ENCODE measurements at regions not wholly inside any gene's neighbourhood (a gene's known extent, or its start where the extent isn't known, plus 50 kb on each side); places are given as distances from the start of the nearest gene placed in this dataset.
"Not testable (repeated sequence)": the region's sequence is repeated elsewhere in the genome, so short reads cannot be mapped to it uniquely, and the experiment has no call there.

DNA sequence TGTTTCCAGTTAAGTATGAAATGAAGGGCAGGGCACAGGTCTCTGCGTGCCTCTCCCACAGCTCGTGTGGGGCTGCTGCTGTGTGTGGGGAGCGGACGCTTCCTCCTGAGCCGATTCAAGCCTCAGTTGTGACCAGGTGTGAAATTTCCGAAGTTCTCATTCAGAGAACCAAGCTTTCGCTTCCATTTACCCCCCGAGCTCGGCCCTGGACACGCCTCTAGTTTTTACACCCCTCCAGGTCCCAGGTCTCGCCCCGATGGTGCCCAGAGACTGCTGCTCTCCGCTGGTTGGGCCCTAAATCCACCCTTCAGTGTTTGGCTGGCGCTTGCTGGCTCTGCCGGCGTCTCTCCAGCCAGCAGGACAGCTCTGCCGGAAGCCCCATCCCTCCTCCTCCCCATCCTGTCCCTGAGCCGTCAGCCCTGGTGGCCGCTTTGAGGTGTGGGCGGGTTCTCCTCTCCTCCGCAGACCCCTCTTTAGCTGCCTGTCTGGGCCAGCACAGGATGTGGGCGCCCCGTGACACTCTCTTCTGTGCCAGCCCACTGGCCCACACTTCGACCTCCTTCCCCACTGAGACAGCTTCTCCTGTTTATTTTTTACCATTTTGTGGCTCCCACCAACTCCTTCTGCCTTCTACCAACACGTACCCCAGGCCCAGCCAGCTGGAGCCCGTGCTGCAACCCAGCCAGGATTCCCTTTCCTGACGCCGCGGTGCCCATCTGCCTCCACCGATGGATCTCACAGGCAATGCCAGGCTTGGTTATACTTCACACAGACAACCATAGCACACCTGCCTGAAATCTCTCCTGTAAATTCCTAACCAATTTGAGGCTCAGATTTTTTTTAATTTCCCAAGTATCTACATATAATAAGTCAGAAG, 142.8 kb downstream of the DLL1 start:
- no peak overlapping the region for H3K4me3 ChIP-seq (ENCODE audit: low read length)
- no peak overlapping the region for H3K27ac ChIP-seq (ENCODE audit: low read depth, low read length)

DNA sequence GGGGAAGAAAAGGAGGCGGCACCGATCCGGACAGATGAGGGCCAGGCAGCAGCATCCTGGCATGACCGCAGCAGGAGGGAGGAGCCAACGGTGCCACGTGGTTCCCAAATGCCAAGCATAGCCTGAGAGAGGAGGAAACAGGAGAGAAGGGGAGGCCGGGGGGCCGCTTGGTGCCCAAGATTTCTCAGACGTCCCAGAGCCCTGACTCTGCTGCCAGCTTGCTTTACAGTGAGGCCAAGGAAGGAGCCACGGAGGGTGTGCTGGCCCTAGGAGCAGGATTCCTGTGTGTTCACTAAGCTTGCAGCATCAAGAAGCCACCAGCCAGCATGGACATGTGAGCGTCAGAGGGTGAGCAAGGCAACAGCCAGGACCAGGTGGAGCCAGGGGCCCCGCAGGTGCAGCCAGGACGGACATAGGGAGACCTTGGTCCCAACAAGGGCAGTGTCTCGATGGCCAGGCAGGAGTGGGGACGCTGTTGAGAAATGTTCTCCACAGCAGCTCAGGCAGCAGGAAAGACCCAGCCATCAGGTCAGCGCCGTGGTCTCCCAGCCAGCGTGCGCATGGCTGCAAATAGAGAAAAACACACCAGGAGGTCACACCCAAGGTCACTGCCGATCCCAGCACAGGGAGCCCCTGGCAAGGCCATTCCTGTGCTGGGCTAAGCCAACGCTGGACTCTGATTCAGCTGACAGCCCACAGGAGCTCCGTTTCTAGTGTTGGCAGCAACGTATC, 143.7 kb downstream of the DLL1 start:
- Histone ChIP-seq H3K4me1 (ENCODE audit: insufficient read depth, low read length) (peaks cover 13% of the 10 kb centered on the region), H3K27me3 (ENCODE audit: insufficient read depth, low read length) (peaks cover 5% of the 10 kb centered on the region; the same call in 1 of the 2 replicates), H3K9ac (ENCODE audit: low read depth, low read length) (no peak overlapping the region), H3K4me3 (ENCODE audit: low read length) (no peak overlapping the region), H3K36me3 (ENCODE audit: insufficient read depth, low read length) (no peaks in the 10 kb centered on the region), H3K27ac (ENCODE audit: low read depth, low read length) (no peak overlapping the region), H3K9me3 (ENCODE audit: insufficient read depth, low read depth, low read length) (no peaks in the 10 kb centered on the region)
- WGBS = 88% methylated on average over 23 of the region's 23 CpGs

More for the DNA sequence above, 142.8 kb downstream of the DLL1 start:
- Histone ChIP-seq H3K36me3 (ENCODE audit: insufficient read depth, low read length) (no peaks in the 10 kb centered on the region), H3K4me1 (ENCODE audit: insufficient read depth, low read length) (peaks cover 21% of the 10 kb centered on the region), H3K27me3 (ENCODE audit: insufficient read depth, low read length) (peaks cover 6% of the 10 kb centered on the region; the same call in 1 of the 2 replicates), H3K9me3 (ENCODE audit: insufficient read depth, low read depth, low read length) (no peaks in the 10 kb centered on the region), H3K9ac (ENCODE audit: low read depth, low read length) (no peak overlapping the region)
- WGBS = 73% methylated on average over 30 of the region's 30 CpGs

DNA sequence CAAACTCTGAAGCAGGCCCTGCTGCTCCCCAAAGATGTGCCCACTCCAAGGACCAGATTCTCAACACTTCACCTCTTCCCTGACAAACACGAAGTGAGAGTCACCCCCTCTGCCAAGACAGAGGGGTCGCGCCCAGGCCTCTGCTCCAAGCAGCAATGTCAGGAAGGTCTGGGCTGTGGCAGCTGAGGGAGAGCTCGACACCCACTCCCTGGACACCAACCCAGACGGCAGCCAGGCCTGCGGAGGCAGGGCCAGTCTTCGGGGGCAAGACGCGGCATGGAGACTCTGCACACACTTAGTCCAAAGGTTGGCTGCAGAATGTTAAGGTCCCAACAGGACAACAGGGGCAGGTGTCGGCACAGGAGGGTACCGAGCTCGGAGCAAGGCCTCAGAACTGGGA, 144.2 kb downstream of the DLL1 start:
- Histone ChIP-seq H3K27ac (ENCODE audit: low read depth, low read length) (no peak overlapping the region), H3K9me3 (ENCODE audit: insufficient read depth, low read depth, low read length) (no peaks in the 10 kb centered on the region), H3K4me1 (ENCODE audit: insufficient read depth, low read length) (peaks cover 7% of the 10 kb centered on the region; the same call in 1 of the 2 replicates), H3K9ac (ENCODE audit: low read depth, low read length) (no peak overlapping the region), H3K36me3 (ENCODE audit: insufficient read depth, low read length) (no peaks in the 10 kb centered on the region), H3K27me3 (ENCODE audit: insufficient read depth, low read length) (no peaks in the 10 kb centered on the region; the same call in 1 of the 2 replicates), H3K4me3 (ENCODE audit: low read length) (no peak overlapping the region)
- 85% methylated on average over 11 of the region's 12 CpGs for WGBS

DNA sequence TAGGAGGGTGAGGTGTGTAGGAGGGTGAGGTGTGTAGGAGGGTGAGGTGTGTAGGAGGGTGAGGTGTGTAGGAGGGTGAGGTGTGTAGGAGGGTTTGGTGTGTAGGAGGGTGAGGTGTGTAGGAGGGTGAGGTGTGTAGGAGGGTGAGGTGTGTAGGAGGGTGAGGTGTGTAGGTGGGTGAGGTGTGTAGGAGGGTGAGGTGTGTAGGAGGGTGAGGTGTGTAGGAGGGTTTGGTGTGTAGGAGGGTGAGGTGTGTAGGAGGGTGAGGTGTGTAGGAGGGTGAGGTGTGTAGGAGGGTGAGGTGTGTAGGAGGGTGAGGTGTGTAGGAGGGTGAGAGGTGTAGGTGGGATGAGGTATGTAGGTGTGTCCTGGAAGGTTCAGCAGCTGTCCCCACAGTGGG, 144.7 kb downstream of the DLL1 start:
- not testable (repeated sequence) for H3K9ac ChIP-seq (ENCODE audit: low read depth, low read length); H3K4me1 ChIP-seq (ENCODE audit: insufficient read depth, low read length); H3K36me3 ChIP-seq (ENCODE audit: insufficient read depth, low read length)

DNA sequence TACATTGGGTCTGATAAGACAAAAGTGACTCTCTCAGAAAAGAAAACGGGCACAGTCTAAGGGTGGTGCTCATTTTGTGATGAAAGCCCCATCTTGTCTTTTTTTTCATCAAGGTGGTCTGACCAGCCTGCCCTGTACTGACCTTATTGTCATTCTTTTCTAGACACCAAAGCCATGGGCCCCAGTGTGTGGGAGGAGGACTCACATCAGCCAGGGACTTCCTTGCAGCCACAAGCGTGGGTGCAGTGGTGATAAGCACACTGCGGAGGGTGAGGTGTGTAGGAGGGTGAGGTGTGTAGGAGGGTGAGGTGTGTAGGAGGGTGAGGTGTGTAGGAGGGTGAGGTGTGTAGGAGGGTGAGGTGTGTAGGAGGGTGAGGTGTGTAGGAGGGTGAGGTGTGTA, 145.2 kb downstream of the DLL1 start:
- WGBS = 93% methylated on average over 3 of the region's 3 CpGs

More for the DNA sequence above, 144.7 kb downstream of the DLL1 start:
- not testable (repeated sequence) for H3K9me3 ChIP-seq (ENCODE audit: insufficient read depth, low read depth, low read length); H3K27ac ChIP-seq (ENCODE audit: low read depth, low read length); H3K27me3 ChIP-seq (ENCODE audit: insufficient read depth, low read length); H3K4me3 ChIP-seq (ENCODE audit: low read length)

DNA sequence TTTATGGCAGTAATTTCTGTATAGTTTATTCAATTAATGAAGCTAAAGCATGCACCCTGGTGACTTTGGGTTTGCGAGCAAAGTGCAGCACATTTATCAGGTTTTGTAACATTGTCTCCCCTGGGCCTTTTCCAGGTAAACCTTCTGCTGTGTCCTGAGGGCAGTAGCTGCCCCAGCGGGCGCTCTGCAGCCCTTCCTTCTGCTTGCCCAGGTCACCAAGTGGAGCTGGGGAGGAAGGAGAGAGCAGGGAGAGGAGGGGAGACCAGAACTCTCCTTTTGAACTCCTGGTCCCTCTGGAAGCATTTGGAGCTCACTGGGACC, 145.6 kb downstream of the DLL1 start:
- H3K27me3 ChIP-seq (ENCODE audit: insufficient read depth, low read length) = no peaks in the 10 kb centered on the region
- H3K9me3 ChIP-seq (ENCODE audit: insufficient read depth, low read depth, low read length) = no peaks in the 10 kb centered on the region
- H3K36me3 ChIP-seq (ENCODE audit: insufficient read depth, low read length) = no peaks in the 10 kb centered on the region
- H3K9ac ChIP-seq (ENCODE audit: low read depth, low read length) = no peak overlapping the region
- no peak overlapping the region for H3K27ac ChIP-seq (ENCODE audit: low read depth, low read length)
- H3K4me1 ChIP-seq (ENCODE audit: insufficient read depth, low read length) = no peaks in the 10 kb centered on the region
- no peak overlapping the region for H3K4me3 ChIP-seq (ENCODE audit: low read length)
- WGBS = 93% methylated on average over 3 of the region's 3 CpGs

More for the DNA sequence above, 145.2 kb downstream of the DLL1 start:
- H3K27me3 ChIP-seq (ENCODE audit: insufficient read depth, low read length); H3K9ac ChIP-seq (ENCODE audit: low read depth, low read length); H3K4me1 ChIP-seq (ENCODE audit: insufficient read depth, low read length); H3K4me3 ChIP-seq (ENCODE audit: low read length); H3K36me3 ChIP-seq (ENCODE audit: insufficient read depth, low read length); H3K27ac ChIP-seq (ENCODE audit: low read depth, low read length); H3K9me3 ChIP-seq (ENCODE audit: insufficient read depth, low read depth, low read length): not testable (repeated sequence)

DNA sequence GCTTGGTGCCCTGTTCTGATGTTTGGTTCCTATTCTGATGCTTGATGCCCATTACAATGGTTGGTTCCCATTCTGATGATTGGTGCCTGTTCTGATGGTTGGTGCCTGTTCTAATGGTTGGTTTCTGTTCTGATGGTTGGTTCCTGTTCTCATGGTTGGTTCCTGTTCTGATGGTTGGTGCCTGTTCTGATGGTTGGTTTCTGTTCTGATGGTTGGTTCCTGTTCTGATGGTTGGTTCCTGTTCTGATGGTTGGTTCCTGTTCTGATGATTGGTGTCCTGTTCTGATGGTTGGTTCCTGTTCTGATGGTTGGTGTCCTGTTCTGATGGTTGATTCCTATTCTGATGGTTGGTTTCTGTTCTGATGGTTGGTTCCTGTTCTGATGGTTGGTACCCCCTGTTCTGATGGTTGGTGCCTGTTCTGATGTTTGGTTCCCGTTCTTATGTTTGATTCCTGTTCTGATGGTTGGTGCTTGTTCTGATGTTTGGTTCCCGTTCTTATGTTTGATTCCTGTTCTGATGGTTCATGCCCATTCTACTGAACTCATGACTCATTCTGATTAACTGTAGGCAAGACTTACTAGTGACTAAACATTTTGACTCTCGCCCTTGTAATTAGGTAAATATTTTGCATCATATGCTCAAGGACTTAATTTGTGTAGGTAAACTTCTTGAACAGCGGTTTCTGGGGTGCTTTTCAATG, 146.2 kb downstream of the DLL1 start:
- Histone ChIP-seq H3K27me3 (ENCODE audit: insufficient read depth, low read length) (no peaks in the 10 kb centered on the region), H3K9me3 (ENCODE audit: insufficient read depth, low read depth, low read length) (no peaks in the 10 kb centered on the region), H3K36me3 (ENCODE audit: insufficient read depth, low read length) (no peaks in the 10 kb centered on the region), H3K4me3 (ENCODE audit: low read length) (no peak overlapping the region), H3K27ac (ENCODE audit: low read depth, low read length) (no peak overlapping the region), H3K9ac (ENCODE audit: low read depth, low read length) (no peak overlapping the region), H3K4me1 (ENCODE audit: insufficient read depth, low read length) (no peaks in the 10 kb centered on the region)
- 67% methylated on average over 4 of the region's 4 CpGs for WGBS

DNA sequence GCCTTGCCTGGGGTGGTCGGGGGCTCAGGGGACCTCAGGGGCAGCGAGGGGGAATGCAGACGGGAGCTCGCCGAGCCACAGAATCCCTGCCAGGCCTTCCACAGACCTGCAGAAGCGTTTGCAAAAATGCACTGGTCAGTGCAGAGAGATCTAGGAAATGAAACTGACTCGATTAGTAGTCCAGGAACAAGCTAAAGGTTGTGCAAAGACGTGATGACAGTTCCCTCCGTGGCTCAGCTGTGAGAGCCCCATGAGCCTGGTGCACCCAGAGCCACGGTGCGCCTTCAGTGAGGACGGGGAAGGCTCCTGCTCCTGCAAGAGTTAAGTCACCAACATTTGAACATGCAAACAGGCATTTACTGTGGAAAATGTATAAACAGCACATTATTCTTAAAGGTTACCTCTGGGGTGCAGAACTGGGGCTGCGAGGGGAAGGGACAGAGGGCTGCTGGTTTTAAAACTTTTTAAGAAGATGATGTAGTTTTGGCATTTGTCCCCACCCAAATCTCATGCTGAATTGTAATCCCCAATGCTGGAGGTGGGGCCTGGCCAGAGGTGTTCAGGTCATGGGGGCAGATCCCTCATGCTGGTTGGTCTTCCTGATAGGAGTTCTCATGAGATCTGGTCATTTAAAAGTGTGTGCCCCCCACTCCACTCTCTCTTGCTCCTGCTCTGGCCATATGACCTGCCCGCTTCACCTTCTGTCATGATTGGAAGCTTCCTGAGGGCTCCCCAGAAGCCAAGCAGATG, 147.3 kb downstream of the DLL1 start:
- Histone ChIP-seq H3K27me3 (ENCODE audit: insufficient read depth, low read length) (no peaks in the 10 kb centered on the region), H3K4me3 (ENCODE audit: low read length) (no peak overlapping the region), H3K9me3 (ENCODE audit: insufficient read depth, low read depth, low read length) (no peaks in the 10 kb centered on the region), H3K36me3 (ENCODE audit: insufficient read depth, low read length) (no peaks in the 10 kb centered on the region), H3K27ac (ENCODE audit: low read depth, low read length) (no peak overlapping the region), H3K9ac (ENCODE audit: low read depth, low read length) (no peak overlapping the region), H3K4me1 (ENCODE audit: insufficient read depth, low read length) (no peaks in the 10 kb centered on the region)
- 93% methylated on average over 13 of the region's 14 CpGs for WGBS

DNA sequence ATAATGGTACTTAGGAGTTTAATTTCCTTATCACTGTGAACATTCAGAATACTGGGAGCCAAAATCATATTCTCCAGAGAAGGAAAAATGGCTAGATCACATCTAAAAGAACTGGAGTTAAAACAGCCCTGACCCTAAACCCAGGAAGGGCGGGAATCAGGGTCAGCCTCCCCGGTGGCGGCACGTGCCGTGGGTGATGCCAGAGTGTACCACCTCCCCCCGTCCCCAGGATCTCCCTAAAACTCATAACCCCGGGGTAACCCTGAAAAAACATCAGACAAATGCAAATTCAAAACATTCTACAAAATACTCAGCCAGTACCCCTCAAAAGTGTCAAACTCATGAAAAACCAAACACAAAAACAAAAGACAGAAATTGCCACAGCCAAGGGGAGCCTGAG, 148.3 kb downstream of the DLL1 start:
- H3K27ac ChIP-seq (ENCODE audit: low read depth, low read length) = no peak overlapping the region
- H3K4me3 ChIP-seq (ENCODE audit: low read length) = no peak overlapping the region
- no peaks in the 10 kb centered on the region for H3K36me3 ChIP-seq (ENCODE audit: insufficient read depth, low read length)
- H3K4me1 ChIP-seq (ENCODE audit: insufficient read depth, low read length) = no peaks in the 10 kb centered on the region
- WGBS = 94% methylated on average over 7 of the region's 7 CpGs
- H3K9ac ChIP-seq (ENCODE audit: low read depth, low read length) = no peak overlapping the region
- no peaks in the 10 kb centered on the region for H3K27me3 ChIP-seq (ENCODE audit: insufficient read depth, low read length)
- 0 out of 2 replicates have a peak, but pooled peaks cover under 1% of the 10 kb centered on the region for H3K9me3 ChIP-seq (ENCODE audit: insufficient read depth, low read depth, low read length)

DNA sequence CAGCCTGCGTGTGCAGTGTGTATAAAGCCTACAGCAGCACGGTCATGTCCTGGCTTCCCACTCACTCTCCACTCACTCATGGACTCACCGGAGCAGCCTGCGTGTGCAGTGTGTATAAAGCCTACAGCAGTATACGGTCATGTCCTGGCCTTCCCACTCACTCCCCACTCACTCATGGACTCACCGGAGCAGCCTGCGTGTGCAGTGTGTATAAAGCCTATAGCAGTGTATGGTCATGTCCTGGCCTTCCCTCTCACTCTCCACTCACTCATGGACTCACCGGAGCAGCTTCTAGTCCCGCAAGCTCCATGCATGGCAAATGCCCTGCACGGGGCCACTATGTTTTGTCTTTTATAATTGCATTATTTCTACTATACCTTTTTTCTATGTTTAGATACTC, 149.8 kb downstream of the DLL1 start:
- H3K36me3 ChIP-seq (ENCODE audit: insufficient read depth, low read length); H3K4me1 ChIP-seq (ENCODE audit: insufficient read depth, low read length); H3K27me3 ChIP-seq (ENCODE audit: insufficient read depth, low read length); H3K4me3 ChIP-seq (ENCODE audit: low read length); H3K27ac ChIP-seq (ENCODE audit: low read depth, low read length); H3K9ac ChIP-seq (ENCODE audit: low read depth, low read length); H3K9me3 ChIP-seq (ENCODE audit: insufficient read depth, low read depth, low read length): not testable (repeated sequence)
- WGBS = 80% methylated on average over 10 of the region's 10 CpGs

All from HUES64 (cell line).